ENCODE measurements at regions not wholly inside any gene's neighbourhood (a gene's known extent, or its start where the extent isn't known, plus 50 kb on each side); places are given as distances from the start of the nearest gene placed in this dataset.

DNA sequence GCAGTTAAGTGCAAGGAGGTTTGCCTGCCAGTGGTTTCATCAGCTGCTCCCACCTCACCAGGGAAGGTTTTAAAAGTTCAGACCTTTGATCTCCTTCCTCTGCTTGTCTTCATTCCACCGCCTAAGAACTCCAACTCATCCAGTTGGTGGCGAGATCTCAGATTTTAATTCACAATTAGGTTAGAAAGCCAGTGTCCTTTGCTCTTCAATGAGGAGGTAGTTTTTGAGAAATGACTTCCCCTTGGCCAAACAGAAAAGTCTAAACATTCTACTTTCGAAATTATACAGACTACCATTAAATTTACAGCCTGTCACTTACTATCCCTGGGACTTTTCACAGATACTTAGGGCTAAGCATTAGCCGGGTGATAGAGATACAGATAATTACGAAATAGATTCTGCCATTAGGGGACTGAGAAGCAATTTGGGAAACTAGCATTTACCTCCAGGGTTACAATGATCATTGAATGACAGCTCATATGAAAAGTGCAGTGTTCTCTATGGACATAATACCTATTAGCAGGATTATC lies 513.4 kb upstream of the GHITM start:
- TF ChIP-seq POLR2AphosphoS5 (IDR thresholded peaks at IDR 0.05) (no peak), POLR2A (IDR thresholded peaks at IDR 0.05) (no peak)
- TF ChIP-seq, protein P1, sequence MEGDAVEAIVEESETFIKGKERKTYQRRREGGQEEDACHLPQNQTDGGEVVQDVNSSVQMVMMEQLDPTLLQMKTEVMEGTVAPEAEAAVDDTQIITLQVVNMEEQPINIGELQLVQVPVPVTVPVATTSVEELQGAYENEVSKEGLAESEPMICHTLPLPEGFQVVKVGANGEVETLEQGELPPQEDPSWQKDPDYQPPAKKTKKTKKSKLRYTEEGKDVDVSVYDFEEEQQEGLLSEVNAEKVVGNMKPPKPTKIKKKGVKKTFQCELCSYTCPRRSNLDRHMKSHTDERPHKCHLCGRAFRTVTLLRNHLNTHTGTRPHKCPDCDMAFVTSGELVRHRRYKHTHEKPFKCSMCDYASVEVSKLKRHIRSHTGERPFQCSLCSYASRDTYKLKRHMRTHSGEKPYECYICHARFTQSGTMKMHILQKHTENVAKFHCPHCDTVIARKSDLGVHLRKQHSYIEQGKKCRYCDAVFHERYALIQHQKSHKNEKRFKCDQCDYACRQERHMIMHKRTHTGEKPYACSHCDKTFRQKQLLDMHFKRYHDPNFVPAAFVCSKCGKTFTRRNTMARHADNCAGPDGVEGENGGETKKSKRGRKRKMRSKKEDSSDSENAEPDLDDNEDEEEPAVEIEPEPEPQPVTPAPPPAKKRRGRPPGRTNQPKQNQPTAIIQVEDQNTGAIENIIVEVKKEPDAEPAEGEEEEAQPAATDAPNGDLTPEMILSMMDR (IDR thresholded peaks at IDR 0.05) = no peak

Data from prostate gland (tissue), 2 donors.